Subcutaneous abdominal adipose tissue (tissue), 5 donors: ENCODE measurements at regions not wholly inside any gene's neighbourhood (a gene's known extent, or its start where the extent isn't known, plus 50 kb on each side); places are given as distances from the start of the nearest gene placed in this dataset.
A peak's percentile ranks its signal among the peaks of the same experiment; 100 is the strongest.

Experiments
- H3K27ac ChIP-seq: one replicate; pipeline ENCODE4 v1.7.0; 2013; ENCODE audit warnings: low read depth, mild to moderate bottlenecking, inconsistent platforms, low read length, moderate library complexity
- H3K27me3 ChIP-seq, 5 donors: one replicate each; pipeline ENCODE4 v1.7.0; 2013; ENCODE audit warnings: low read length in 5 of 5, inconsistent platforms in 1 of 5; ENCODE audit not compliant: control insufficient read depth in 5 of 5, insufficient read depth in 4 of 5
- H3K36me3 ChIP-seq, 5 donors: one replicate each; pipeline ENCODE4 v1.7.0; 2013; ENCODE audit warnings: low read length in 5 of 5; ENCODE audit not compliant: control insufficient read depth in 5 of 5, insufficient read depth in 5 of 5
- H3K4me1 ChIP-seq, 5 donors: one replicate each; pipeline ENCODE4 v1.7.0; 2013; ENCODE audit warnings: low read length in 5 of 5, mild to moderate bottlenecking in 3 of 5, moderate library complexity in 1 of 5; ENCODE audit not compliant: control insufficient read depth in 5 of 5, insufficient read depth in 5 of 5
- H3K4me3 ChIP-seq, 5 donors: one replicate each; pipeline ENCODE4 v1.7.0; 2013; ENCODE audit warnings: low read length in 5 of 5, low read depth in 1 of 5
- H3K9ac ChIP-seq, 5 donors: one replicate each; pipeline ENCODE4 v1.7.0; 2013; ENCODE audit warnings: low read length in 5 of 5, mild to moderate bottlenecking in 4 of 5, moderate library complexity in 3 of 5
- H3K9me3 ChIP-seq, 5 donors: one replicate each; pipeline ENCODE4 v1.7.0; 2013; ENCODE audit warnings: low read length in 5 of 5; ENCODE audit not compliant: control insufficient read depth in 5 of 5
- donor health status: healthy.
- donor health status: healthy.
- donor health status: healthy.
- donor health status: healthy.
- donor health status: healthy.

DNA sequence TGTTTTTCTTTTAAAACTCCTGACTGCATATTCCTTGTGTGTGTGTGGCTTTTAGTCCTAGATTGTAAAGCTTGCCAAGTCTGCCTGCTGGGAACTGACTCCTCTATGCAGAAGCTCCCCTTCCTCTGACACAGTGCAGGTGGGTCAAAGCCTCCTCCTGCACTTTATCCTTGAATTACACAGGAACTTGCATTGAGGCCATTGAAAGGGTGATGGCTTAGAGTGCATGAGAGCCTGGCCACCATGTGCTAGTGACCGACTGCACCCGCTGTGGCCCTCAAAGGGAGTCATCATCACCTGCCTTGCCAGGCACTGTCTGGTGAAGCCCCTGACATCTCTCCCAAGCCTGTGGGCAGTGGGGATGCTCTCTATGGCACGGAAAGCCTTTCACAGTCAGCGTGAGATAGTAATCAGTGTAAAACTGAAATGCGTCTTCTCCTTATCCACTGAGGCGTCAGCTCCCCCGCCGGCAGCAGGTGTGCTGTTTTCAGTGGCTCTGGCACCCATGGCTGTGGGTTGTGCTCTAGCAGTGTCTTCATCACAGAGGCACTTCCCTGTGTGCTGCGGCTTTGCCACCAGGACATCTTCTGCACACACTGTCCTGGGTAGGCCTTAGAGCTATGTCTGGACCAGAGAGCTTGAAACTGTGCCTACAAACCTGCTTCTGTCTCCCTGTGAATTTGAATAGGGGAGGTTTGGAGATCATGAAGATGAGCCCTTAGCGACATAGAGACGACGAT, 87.9 kb downstream of the THBS2 start:
- H3K27me3 ChIP-seq = peaks cover 0 to 4% (median 0%) of the 10 kb centered on the region in 5 donors
- no peaks in the 10 kb centered on the region for H3K36me3 ChIP-seq
- peaks cover 0 to 3% (median 0%) of the 10 kb centered on the region in 5 donors for H3K9me3 ChIP-seq
- H3K27ac ChIP-seq = no peak overlapping the region
- H3K4me3 ChIP-seq = no peak overlapping the region
- no peak overlapping the region for H3K9ac ChIP-seq
- peaks cover 0 to 15% (median 2%) of the 10 kb centered on the region in 5 donors for H3K4me1 ChIP-seq

DNA sequence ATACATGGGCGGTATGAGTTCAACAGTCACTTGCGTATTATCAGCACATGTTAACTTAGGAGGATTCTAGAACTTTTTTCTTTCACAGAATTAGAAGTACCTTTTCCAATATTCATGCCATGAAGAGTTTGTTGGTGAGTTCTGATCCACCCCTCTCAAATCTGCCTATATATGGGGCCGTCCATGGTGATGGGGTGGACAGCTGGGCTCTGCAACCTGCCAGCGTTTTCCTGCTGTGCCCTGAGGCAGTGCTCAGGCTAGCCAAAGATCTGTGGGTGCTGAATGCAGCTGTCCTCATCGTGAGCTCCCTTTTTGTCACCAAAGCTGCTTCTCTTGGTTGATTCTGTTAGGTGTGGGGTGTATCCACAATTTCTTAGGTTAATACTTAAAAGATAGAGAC, 88.7 kb downstream of the THBS2 start:
- no peak overlapping the region for H3K9ac ChIP-seq
- peaks cover 0 to 4% (median 0%) of the 10 kb centered on the region in 5 donors for H3K27me3 ChIP-seq
- peaks cover 0 to 3% (median 0%) of the 10 kb centered on the region in 5 donors for H3K9me3 ChIP-seq
- H3K27ac ChIP-seq = no peak overlapping the region
- H3K4me1 ChIP-seq = peaks cover 0 to 15% (median 2%) of the 10 kb centered on the region in 5 donors
- no peak overlapping the region for H3K4me3 ChIP-seq
- no peaks in the 10 kb centered on the region for H3K36me3 ChIP-seq

- Histone ChIP-seq H3K36me3 (no peaks in the 10 kb centered on the region), H3K4me1 (peaks cover 0 to 15% (median 2%) of the 10 kb centered on the region in 5 donors), H3K9me3 (peaks cover 0 to 3% (median 0%) of the 10 kb centered on the region in 5 donors), H3K27me3 (peaks cover 0 to 4% (median 0%) of the 10 kb centered on the region in 5 donors), H3K27ac (no peak overlapping the region), H3K4me3 (no peak overlapping the region), H3K9ac (no peak overlapping the region)
Observed at GRCh38 chr6:169164451-169164850, 89.2 kb downstream of the THBS2 start.

DNA sequence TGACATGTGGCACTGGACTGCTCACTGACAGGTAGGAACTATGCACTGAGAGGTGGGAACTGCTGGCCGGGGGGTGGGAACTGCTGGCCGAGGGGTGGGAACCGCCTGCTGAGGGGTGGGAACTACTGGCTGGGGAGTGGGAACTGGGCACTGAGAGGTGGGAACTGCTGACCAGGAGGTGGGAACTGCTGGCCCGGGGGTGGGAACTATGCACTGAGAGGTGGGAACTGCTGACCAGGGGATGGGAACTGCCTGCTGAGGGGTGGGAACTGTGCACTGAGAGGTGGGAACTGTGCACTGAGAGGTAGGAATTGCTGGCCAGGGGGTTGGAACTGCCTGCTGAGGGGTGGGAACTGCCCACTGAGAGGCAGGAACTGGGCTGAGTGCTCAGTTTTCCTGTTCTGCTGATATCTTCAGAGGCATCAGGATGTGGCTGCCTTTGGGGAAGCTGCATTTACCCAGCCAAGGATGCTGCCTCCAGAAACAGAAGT, 90.2 kb downstream of the THBS2 start:
- Histone ChIP-seq H3K27ac (no peak overlapping the region), H3K27me3 (peaks cover 0 to 4% (median 0%) of the 10 kb centered on the region in 5 donors)

GRCh38 chr6:169162752-169163407, 90.8 kb downstream of the THBS2 start:
- Histone ChIP-seq H3K9ac (peak overlapping the region in 1 of 5 donors; percentile 7), H3K36me3 (no peaks in the 10 kb centered on the region), H3K4me3 (no peak overlapping the region), H3K4me1 (peaks cover 6 to 26% (median 11%) of the 10 kb centered on the region in 5 donors), H3K9me3 (peaks cover 0 to 3% (median 0%) of the 10 kb centered on the region in 5 donors), H3K27me3 (peaks cover 0 to 4% (median 0%) of the 10 kb centered on the region in 5 donors), H3K27ac (peak overlapping the region; percentile 21)

More for the DNA sequence above, 90.2 kb downstream of the THBS2 start:
- Histone ChIP-seq H3K9ac (peak overlapping the region in 1 of 5 donors; percentile 16), H3K36me3 (no peaks in the 10 kb centered on the region), H3K9me3 (peaks cover 0 to 3% (median 0%) of the 10 kb centered on the region in 5 donors), H3K4me1 (peaks cover 3 to 20% (median 5%) of the 10 kb centered on the region in 5 donors), H3K4me3 (no peak overlapping the region)

- peak overlapping the region; percentile 21 for H3K27ac ChIP-seq
Observed at GRCh38 chr6:169162249-169162648, 91.4 kb downstream of the THBS2 start.

GRCh38 chr6:169161572-169162167, 92.0 kb downstream of the THBS2 start:
- no peak overlapping the region for H3K9ac ChIP-seq
- H3K4me1 ChIP-seq = peaks cover 9 to 38% (median 21%) of the 10 kb centered on the region in 5 donors
- H3K9me3 ChIP-seq = peaks cover 0 to 3% (median 0%) of the 10 kb centered on the region in 5 donors
- H3K27ac ChIP-seq = no peak overlapping the region
- no peaks in the 10 kb centered on the region for H3K36me3 ChIP-seq
- no peak overlapping the region for H3K4me3 ChIP-seq
- peaks cover 0 to 4% (median 0%) of the 10 kb centered on the region in 5 donors for H3K27me3 ChIP-seq

More at GRCh38 chr6:169162249-169162648, 91.4 kb downstream of the THBS2 start:
- peaks cover 9 to 32% (median 17%) of the 10 kb centered on the region in 5 donors for H3K4me1 ChIP-seq
- H3K36me3 ChIP-seq = no peaks in the 10 kb centered on the region
- H3K27me3 ChIP-seq = peaks cover 0 to 4% (median 0%) of the 10 kb centered on the region in 5 donors
- H3K9me3 ChIP-seq = peaks cover 0 to 3% (median 0%) of the 10 kb centered on the region in 5 donors
- no peak overlapping the region for H3K9ac ChIP-seq
- H3K4me3 ChIP-seq = no peak overlapping the region

- H3K4me3 ChIP-seq = no peak overlapping the region
- peaks cover 0 to 3% (median 0%) of the 10 kb centered on the region in 5 donors for H3K9me3 ChIP-seq
- peaks cover 9 to 41% (median 21%) of the 10 kb centered on the region in 5 donors for H3K4me1 ChIP-seq
- H3K36me3 ChIP-seq = no peaks in the 10 kb centered on the region
- H3K9ac ChIP-seq = no peak overlapping the region
- H3K27ac ChIP-seq = no peak overlapping the region
- peaks cover 0 to 4% (median 0%) of the 10 kb centered on the region in 5 donors for H3K27me3 ChIP-seq
Observed at GRCh38 chr6:169160855-169161560, 92.6 kb downstream of the THBS2 start.

DNA sequence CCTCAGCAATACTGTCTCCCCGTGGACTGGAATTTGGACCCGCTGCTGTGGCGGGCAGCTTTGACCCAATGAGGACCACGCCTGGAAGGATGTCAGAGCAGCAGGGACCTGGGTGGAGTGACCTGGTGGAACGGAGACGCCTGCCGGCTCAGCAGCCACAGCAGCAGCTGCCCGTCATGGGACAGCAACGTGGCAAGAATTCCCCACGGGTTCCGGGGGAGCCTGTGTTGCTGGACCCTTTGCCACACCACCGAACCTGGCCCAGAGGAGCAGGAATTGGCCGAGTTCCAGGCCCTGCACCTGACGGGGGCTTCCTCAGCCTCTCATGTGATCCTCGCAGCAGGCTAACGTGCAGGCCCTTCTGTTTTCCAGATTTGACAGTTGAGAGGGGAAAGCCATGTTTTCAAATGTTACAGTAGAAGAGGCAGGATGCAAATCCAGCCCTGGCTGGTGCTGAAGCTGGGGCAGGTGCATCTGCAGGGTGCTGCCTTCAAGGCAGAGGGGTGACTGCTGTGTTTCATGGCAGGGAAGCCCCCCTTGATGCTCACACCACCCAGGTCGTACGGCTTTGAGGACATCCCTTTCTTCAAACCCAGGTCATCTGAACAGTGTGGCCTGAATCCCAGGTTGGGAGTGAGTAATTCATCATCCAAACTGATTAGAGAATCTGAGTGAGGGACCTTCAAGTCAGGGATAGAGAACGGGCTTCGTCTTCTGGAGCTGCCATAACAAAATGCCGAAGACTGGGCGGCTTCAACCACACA, 93.4 kb downstream of the THBS2 start:
- peaks cover 9 to 35% (median 21%) of the 10 kb centered on the region in 5 donors for H3K4me1 ChIP-seq
- no peaks in the 10 kb centered on the region for H3K36me3 ChIP-seq
- H3K4me3 ChIP-seq = no peak overlapping the region
- H3K9me3 ChIP-seq = peaks cover 0 to 3% (median 0%) of the 10 kb centered on the region in 5 donors
- no peak overlapping the region for H3K27ac ChIP-seq
- peaks cover 0 to 4% (median 0%) of the 10 kb centered on the region in 5 donors for H3K27me3 ChIP-seq
- H3K9ac ChIP-seq = no peak overlapping the region
